ENCODE measurements at regions not wholly inside any gene's neighbourhood (a gene's known extent, or its start where the extent isn't known, plus 50 kb on each side); places are given as distances from the start of the nearest gene placed in this dataset.

GRCh38 chr12:89140602-89141238, 211.6 kb downstream of the DUSP6 start:
- DNase-seq (ENCODE audit: low read depth, low spot score): no peak
- TF ChIP-seq POLR2AphosphoS5 (IDR thresholded peaks at IDR 0.05; ENCODE audit: borderline replicate concordance, low read depth, low read length) (no peak), FOXP2 (optimal IDR thresholded peaks at IDR 0.05; ENCODE audit: control extremely low read depth, extremely low read length, insufficient read depth) (no peak), EZH2 (IDR thresholded peaks at IDR 0.05) (no peak)

GRCh38 chr12:89140141-89140540, 212.2 kb downstream of the DUSP6 start:
- H3K9ac ChIP-seq (ENCODE audit: insufficient read length): no peak overlapping the region
- no peak overlapping the region for H3K4me3 ChIP-seq
- no peak overlapping the region for H3K27ac ChIP-seq
- no peaks in the 10 kb centered on the region for H3K36me3 ChIP-seq (ENCODE audit: insufficient read depth, low read length)
- no peak for DNase-seq (ENCODE audit: low read depth, low spot score)
- no peak for TF ChIP-seq FOXP2 (optimal IDR thresholded peaks at IDR 0.05; ENCODE audit: control extremely low read depth, extremely low read length, insufficient read depth)
- no peak for TF ChIP-seq EZH2 (IDR thresholded peaks at IDR 0.05)
- TF ChIP-seq POLR2AphosphoS5 (IDR thresholded peaks at IDR 0.05; ENCODE audit: borderline replicate concordance, low read depth, low read length): no peak
- H3K9me3 ChIP-seq (ENCODE audit: low read depth, low read length): no peaks in the 10 kb centered on the region

More at GRCh38 chr12:89140602-89141238, 211.6 kb downstream of the DUSP6 start:
- no peak overlapping the region for H3K9ac ChIP-seq (ENCODE audit: insufficient read length)
- H3K9me3 ChIP-seq (ENCODE audit: low read depth, low read length): no peaks in the 10 kb centered on the region
- no peak overlapping the region for H3K27ac ChIP-seq
- no peak overlapping the region for H3K4me3 ChIP-seq
- no peaks in the 10 kb centered on the region for H3K36me3 ChIP-seq (ENCODE audit: insufficient read depth, low read length)

GRCh38 chr12:89139390-89139789, 212.9 kb downstream of the DUSP6 start:
- TF ChIP-seq EZH2 (IDR thresholded peaks at IDR 0.05): no peak
- TF ChIP-seq POLR2AphosphoS5 (IDR thresholded peaks at IDR 0.05; ENCODE audit: borderline replicate concordance, low read depth, low read length): no peak
- TF ChIP-seq FOXP2 (optimal IDR thresholded peaks at IDR 0.05; ENCODE audit: control extremely low read depth, extremely low read length, insufficient read depth): no peak
- no peak overlapping the region for H3K9ac ChIP-seq (ENCODE audit: insufficient read length)
- H3K9me3 ChIP-seq (ENCODE audit: low read depth, low read length): no peaks in the 10 kb centered on the region
- no peak overlapping the region for H3K4me3 ChIP-seq
- H3K27ac ChIP-seq: no peak overlapping the region
- H3K36me3 ChIP-seq (ENCODE audit: insufficient read depth, low read length): no peaks in the 10 kb centered on the region
- DNase-seq (ENCODE audit: low read depth, low spot score): no peak

DNA sequence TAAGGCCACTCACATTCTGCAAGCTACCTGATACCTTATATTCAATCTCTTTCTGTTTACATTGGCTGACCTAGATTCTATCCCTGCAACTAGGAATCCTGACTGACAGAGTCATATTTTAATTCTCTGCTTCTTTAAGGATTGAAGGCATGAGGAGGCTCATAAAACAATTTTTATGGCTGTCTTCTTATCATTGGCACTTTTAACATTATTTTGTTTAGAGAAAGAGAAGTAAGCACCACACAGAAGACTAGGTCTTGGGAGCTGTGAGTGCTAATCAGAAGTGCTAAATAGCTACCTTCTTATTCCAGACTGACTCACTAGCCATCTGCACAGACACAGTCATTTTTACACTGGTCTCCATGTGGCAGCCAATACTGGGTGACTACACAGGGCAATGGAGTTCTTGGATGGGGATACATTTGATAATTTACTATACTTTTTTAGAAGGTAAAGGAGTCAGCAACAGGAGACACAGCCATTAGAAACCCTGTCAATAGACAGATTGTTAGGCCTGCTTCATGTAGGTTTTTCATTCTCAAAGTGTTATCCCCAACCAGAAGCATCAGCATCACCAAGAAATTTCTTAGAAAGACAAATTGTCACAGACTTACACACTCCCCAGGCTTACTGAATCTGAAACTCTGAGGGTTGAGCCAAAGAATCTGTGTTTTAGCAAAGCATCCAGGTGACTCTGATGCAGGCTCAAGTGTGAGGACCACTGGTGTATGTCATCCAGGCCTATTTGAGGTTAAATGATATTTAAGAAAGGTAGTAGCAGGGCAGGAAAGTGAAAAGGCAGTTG, 214.1 kb downstream of the DUSP6 start:
- no peak for TF ChIP-seq EZH2 (IDR thresholded peaks at IDR 0.05)
- TF ChIP-seq FOXP2 (optimal IDR thresholded peaks at IDR 0.05; ENCODE audit: control extremely low read depth, extremely low read length, insufficient read depth): no peak
- no peak for TF ChIP-seq POLR2AphosphoS5 (IDR thresholded peaks at IDR 0.05; ENCODE audit: borderline replicate concordance, low read depth, low read length)
- DNase-seq (ENCODE audit: low read depth, low spot score): no peak
- no peaks in the 10 kb centered on the region for H3K36me3 ChIP-seq (ENCODE audit: insufficient read depth, low read length)
- H3K9ac ChIP-seq (ENCODE audit: insufficient read length): no peak overlapping the region
- no peak overlapping the region for H3K27ac ChIP-seq
- H3K4me3 ChIP-seq: no peak overlapping the region
- H3K9me3 ChIP-seq (ENCODE audit: low read depth, low read length): no peaks in the 10 kb centered on the region

DNA sequence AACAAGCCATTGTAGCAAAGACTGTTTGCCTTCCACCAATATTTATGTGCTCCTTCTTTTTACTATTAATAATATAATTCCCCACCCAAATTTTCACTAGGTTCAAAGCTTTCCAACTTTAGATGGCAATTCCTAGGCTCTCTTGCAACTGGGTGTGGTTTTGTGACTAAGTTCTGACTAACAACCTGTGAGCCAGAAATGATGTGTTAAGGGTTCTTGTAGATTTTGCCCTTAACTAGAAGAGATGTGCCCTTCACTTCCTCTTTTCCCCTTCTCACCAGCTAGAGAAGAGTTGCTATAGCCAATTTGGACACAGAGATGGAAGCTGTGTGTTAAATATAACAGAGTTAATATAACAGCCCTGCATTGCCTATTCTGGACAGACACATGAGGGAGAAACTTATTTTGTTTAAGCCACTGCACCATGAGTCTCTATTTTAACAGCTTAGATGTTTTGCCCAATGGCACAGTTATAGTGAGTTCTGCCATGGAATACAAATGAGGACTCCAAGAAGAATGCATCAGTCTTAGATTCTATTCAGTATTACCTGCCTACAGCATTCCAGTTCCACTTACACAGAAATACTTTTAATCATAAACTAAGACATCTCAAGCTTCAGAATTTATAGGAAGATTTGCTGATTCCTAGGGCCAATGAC, 216.2 kb downstream of the DUSP6 start:
- no peak overlapping the region for H3K9ac ChIP-seq (ENCODE audit: insufficient read length)
- no peak for TF ChIP-seq FOXP2 (optimal IDR thresholded peaks at IDR 0.05; ENCODE audit: control extremely low read depth, extremely low read length, insufficient read depth)
- no peak for TF ChIP-seq EZH2 (IDR thresholded peaks at IDR 0.05)
- no peak for TF ChIP-seq POLR2AphosphoS5 (IDR thresholded peaks at IDR 0.05; ENCODE audit: borderline replicate concordance, low read depth, low read length)
- H3K36me3 ChIP-seq (ENCODE audit: insufficient read depth, low read length): no peaks in the 10 kb centered on the region
- no peak for DNase-seq (ENCODE audit: low read depth, low spot score)
- H3K27ac ChIP-seq: no peak overlapping the region
- H3K9me3 ChIP-seq (ENCODE audit: low read depth, low read length): no peaks in the 10 kb centered on the region
- no peak overlapping the region for H3K4me3 ChIP-seq

DNA sequence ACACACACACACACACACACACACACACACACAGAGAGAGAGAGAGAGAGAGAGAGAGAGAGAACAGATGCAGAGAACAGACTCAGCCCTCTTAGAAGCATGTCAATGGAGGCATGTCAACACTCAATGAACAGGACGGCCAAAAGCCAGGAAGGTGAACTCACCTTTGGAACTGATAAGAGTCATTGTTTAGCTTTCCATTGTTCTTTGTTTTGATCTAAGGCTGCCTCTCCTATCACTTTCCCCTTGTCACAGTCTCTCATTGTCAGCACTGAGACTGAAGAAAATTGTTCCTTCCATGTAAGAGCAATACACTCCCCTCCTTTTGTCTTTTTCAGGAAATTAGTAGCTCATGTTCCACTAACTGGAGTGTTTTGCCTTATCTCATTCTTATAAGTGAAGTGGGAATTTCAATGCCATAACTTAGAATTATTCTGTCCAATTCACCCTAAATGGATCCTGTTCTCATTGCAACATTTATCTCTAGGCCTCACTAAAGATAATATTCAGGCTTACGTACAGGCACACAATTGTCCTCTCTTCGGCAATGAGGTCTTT, 218.0 kb downstream of the DUSP6 start:
- Histone ChIP-seq H3K36me3 (ENCODE audit: insufficient read depth, low read length) (no peaks in the 10 kb centered on the region), H3K9me3 (ENCODE audit: low read depth, low read length) (no peaks in the 10 kb centered on the region), H3K9ac (ENCODE audit: insufficient read length) (no peak overlapping the region), H3K4me3 (no peak overlapping the region), H3K27ac (no peak overlapping the region)
- TF ChIP-seq EZH2 (IDR thresholded peaks at IDR 0.05) (no peak), POLR2AphosphoS5 (IDR thresholded peaks at IDR 0.05; ENCODE audit: borderline replicate concordance, low read depth, low read length) (no peak), FOXP2 (optimal IDR thresholded peaks at IDR 0.05; ENCODE audit: control extremely low read depth, extremely low read length, insufficient read depth) (no peak)
- DNase-seq (ENCODE audit: low read depth, low spot score): no peak

DNA sequence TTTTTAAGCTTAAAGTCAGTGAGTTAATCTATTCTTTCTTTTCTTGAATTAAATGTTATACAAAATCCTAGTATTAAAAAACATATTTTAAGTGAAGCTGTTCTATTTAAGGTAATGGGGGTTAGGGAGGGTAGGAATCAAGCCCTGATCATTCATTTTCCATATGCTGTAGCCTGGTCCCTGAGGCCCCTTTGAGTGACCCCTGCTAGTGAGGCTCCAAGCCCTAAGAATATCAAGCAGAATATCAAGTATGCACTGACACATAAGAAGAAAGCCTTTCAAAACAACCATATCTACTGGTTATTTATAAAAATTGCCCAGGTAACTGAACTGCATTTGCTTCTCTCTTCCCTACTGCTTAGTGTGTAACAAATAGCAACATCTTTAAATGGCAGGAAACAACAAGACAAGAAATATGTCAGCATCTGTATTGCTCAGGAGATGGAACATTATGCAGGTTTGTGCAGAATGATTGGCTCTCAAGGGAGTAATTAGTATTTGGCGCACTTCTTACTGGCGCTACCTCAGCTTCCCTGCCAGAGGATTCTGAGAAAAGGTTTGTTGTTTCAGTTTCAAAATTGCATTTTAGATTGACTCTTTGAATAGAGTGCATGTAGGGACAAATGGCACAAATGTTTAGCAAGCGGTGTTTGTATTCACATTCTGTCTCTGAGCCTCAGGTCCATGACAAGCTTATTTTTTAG, 223.0 kb downstream of the DUSP6 start:
- H3K36me3 ChIP-seq (ENCODE audit: insufficient read depth, low read length): no peaks in the 10 kb centered on the region
- no peak overlapping the region for H3K27ac ChIP-seq
- DNase-seq (ENCODE audit: low read depth, low spot score): no peak
- H3K4me3 ChIP-seq: no peak overlapping the region
- TF ChIP-seq FOXP2 (optimal IDR thresholded peaks at IDR 0.05; ENCODE audit: control extremely low read depth, extremely low read length, insufficient read depth): no peak
- no peak for TF ChIP-seq POLR2AphosphoS5 (IDR thresholded peaks at IDR 0.05; ENCODE audit: borderline replicate concordance, low read depth, low read length)
- TF ChIP-seq EZH2 (IDR thresholded peaks at IDR 0.05): no peak
- no peaks in the 10 kb centered on the region for H3K9me3 ChIP-seq (ENCODE audit: low read depth, low read length)
- no peak overlapping the region for H3K9ac ChIP-seq (ENCODE audit: insufficient read length)

Data from SK-N-MC (cell line).